ENCODE measurements at regions not wholly inside any gene's neighbourhood (a gene's known extent, or its start where the extent isn't known, plus 50 kb on each side); places are given as distances from the start of the nearest gene placed in this dataset.

- TF ChIP-seq POLR2A (IDR thresholded peaks at IDR 0.05; ENCODE audit: low read length) (no peak), GATA1 (IDR thresholded peaks at IDR 0.05; ENCODE audit: low read depth, low read length) (no peak)
These were observed 226.8 kb upstream of the ATP10B start for GRCh38 chr5:161078793-161079192.

All from erythroblast (primary cell).